ENCODE measurements at regions not wholly inside any gene's neighbourhood (a gene's known extent, or its start where the extent isn't known, plus 50 kb on each side); places are given as distances from the start of the nearest gene placed in this dataset.

GRCh38 chr6:14601490-14601889 is 483.9 kb downstream of the CD83 start (continued):
- TF ChIP-seq ZNF318 (CRISPR knock-in tag; IDR thresholded peaks at IDR 0.05) (no peak), ZFP37 (CRISPR knock-in tag; IDR thresholded peaks at IDR 0.05; ENCODE audit: borderline replicate concordance) (no peak), SRSF4 (IDR thresholded peaks at IDR 0.05; ENCODE audit: low read depth, low read length, poor library complexity, severe bottlenecking) (no peak), ATF4 (CRISPR knock-in tag; IDR thresholded peaks at IDR 0.05) (no peak), FOXC1 (CRISPR knock-in tag; IDR thresholded peaks at IDR 0.05; ENCODE audit: borderline replicate concordance) (no peak), FOXA1 (IDR thresholded peaks at IDR 0.05) (no peak), FOXA1 (CRISPR knock-in tag; IDR thresholded peaks at IDR 0.05) (0 out of 2 replicates have a peak, but pooled peaks have one; percentile 49), ZBTB26 (CRISPR knock-in tag; IDR thresholded peaks at IDR 0.05; ENCODE audit: borderline replicate concordance) (0 out of 2 replicates have a peak, but pooled peaks have one; percentile 60), ZBTB43 (CRISPR knock-in tag; conservative IDR thresholded peaks at IDR 0.05) (no peak), THYN1 (CRISPR knock-in tag; IDR thresholded peaks at IDR 0.05; ENCODE audit: borderline replicate concordance, low read depth) (no peak), ARID5B (CRISPR knock-in tag; IDR thresholded peaks at IDR 0.05) (0 out of 2 replicates have a peak, but pooled peaks have one; percentile 18)

Measured in HepG2 (cell line).